NT2/D1 (cell line): ENCODE measurements at regions not wholly inside any gene's neighbourhood (a gene's known extent, or its start where the extent isn't known, plus 50 kb on each side); places are given as distances from the start of the nearest gene placed in this dataset.
"Not testable (repeated sequence)": the region's sequence is repeated elsewhere in the genome, so short reads cannot be mapped to it uniquely, and the experiment has no call there.

Source experiments
- DNase-seq: peaks from one replicate; pipeline ENCODE4 v3.0.0-alpha.2; 2011; ENCODE audit warnings: low read depth, low spot score
- H3K27me3 ChIP-seq: 2 replicates; pipeline ENCODE4 v1.6.0; 2011; ENCODE audit warnings: mild to moderate bottlenecking; ENCODE audit not compliant: insufficient read length, insufficient read depth
- H3K36me3 ChIP-seq: 2 replicates; pipeline ENCODE4 v1.6.1; 2011; ENCODE audit warnings: mild to moderate bottlenecking, low read length, mixed read lengths; ENCODE audit not compliant: insufficient read depth, insufficient read length
- H3K4me1 ChIP-seq: 2 replicates; pipeline ENCODE4 v1.5.1; 2011; ENCODE audit not compliant: insufficient read depth, insufficient read length
- H3K4me3 ChIP-seq: 2 replicates; pipeline ENCODE4 v1.5.1; 2011; ENCODE audit warnings: low read depth; ENCODE audit not compliant: insufficient read length
- H3K9ac ChIP-seq: 2 replicates; pipeline ENCODE4 v1.6.0; 2011; ENCODE audit warnings: low read depth; ENCODE audit not compliant: insufficient read length
- H3K9me3 ChIP-seq: 2 replicates; pipeline ENCODE4 v1.5.1; 2011; ENCODE audit warnings: mild to moderate bottlenecking, low read length; ENCODE audit not compliant: insufficient read depth
- SUZ12 ChIP-seq: IDR thresholded peaks from 2 replicates; pipeline ENCODE4 v1.6.1; 2011; ENCODE audit not compliant: insufficient read length, insufficient read depth; ENCODE audit errors: extremely low read depth
- YY1 ChIP-seq: IDR thresholded peaks from 2 replicates; pipeline ENCODE4 v1.6.1; 2011; ENCODE audit not compliant: insufficient read length, insufficient read depth
- ZNF274 ChIP-seq: IDR thresholded peaks from 2 replicates; pipeline ENCODE4 v1.6.1; 2011; ENCODE audit warnings: mild to moderate bottlenecking, low read depth, low read length

GRCh38 chr16:51237207-51237606, 86.1 kb upstream of the SALL1 start:
- TF ChIP-seq YY1 = no peak
- no peak for TF ChIP-seq SUZ12
- no peak for TF ChIP-seq ZNF274

DNA sequence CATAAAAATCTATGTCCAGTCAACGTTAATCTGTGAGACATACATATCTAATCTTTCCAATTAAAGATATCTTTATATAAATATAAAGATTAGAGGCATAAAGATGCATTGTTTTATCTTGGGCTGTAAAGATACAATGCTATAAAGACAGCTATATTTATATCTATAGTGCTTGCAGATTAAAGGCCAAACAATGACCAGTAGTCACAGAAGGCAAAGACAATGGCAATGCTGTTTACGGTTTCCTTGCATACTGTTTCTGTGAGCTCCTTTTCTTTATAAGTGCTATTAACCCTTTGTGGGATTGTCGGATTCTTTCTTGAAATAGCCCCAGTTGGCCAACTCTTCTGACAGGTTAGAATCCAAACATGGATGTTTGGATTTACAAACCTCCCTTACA, 85.5 kb upstream of the SALL1 start:
- Histone ChIP-seq H3K9me3 (no peaks in the 10 kb centered on the region; the same call in 1 of the 2 replicates), H3K27me3 (no peaks in the 10 kb centered on the region), H3K4me1 (peaks cover 2% of the 10 kb centered on the region), H3K9ac (no peak overlapping the region), H3K4me3 (no peak overlapping the region), H3K36me3 (no peaks in the 10 kb centered on the region)
- no peak for TF ChIP-seq ZNF274
- no peak for TF ChIP-seq YY1
- no peak for TF ChIP-seq SUZ12
- DNase-seq = no peak

More at GRCh38 chr16:51237207-51237606, 86.1 kb upstream of the SALL1 start:
- Histone ChIP-seq H3K9ac (peak overlapping the region; percentile 13), H3K9me3 (no peaks in the 10 kb centered on the region; the same call in 1 of the 2 replicates), H3K4me1 (peaks cover 2% of the 10 kb centered on the region), H3K4me3 (no peak overlapping the region), H3K27me3 (no peaks in the 10 kb centered on the region), H3K36me3 (no peaks in the 10 kb centered on the region)
- no peak for DNase-seq

GRCh38 chr16:51231702-51232101, 80.6 kb upstream of the SALL1 start:
- peaks cover 2% of the 10 kb centered on the region for H3K4me1 ChIP-seq
- no peak overlapping the region for H3K9ac ChIP-seq
- H3K4me3 ChIP-seq = no peak overlapping the region
- DNase-seq = no peak
- no peak for TF ChIP-seq SUZ12
- TF ChIP-seq ZNF274 = no peak
- TF ChIP-seq YY1 = no peak
- H3K9me3 ChIP-seq = no peaks in the 10 kb centered on the region; the same call in 1 of the 2 replicates
- no peaks in the 10 kb centered on the region for H3K27me3 ChIP-seq
- no peaks in the 10 kb centered on the region for H3K36me3 ChIP-seq

DNA sequence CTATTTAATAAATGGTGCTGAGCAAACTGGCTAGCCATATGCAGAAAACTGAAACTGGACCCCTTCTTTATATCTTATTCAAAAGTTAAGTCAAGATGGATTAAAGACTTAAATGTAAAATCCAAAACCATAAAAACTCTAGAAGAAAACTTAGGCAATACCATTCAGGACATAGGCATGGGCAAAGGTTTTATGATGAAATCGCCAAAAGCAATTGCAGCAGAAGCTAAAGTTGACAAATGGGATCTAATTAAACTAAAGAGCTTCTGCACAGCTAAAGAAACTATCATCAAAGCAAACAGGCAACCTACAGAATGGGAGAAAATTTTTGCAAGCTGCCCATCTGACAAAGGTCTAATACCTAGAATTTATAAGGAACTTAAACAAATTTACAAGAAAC, 79.0 kb upstream of the SALL1 start:
- not testable (repeated sequence) for H3K4me3 ChIP-seq, H3K27me3 ChIP-seq, H3K9ac ChIP-seq, H3K9me3 ChIP-seq, H3K4me1 ChIP-seq, H3K36me3 ChIP-seq, DNase-seq

GRCh38 chr16:51228097-51228659, 77.1 kb upstream of the SALL1 start:
- no peak overlapping the region for H3K4me3 ChIP-seq
- TF ChIP-seq YY1 (no peak), ZNF274 (no peak), SUZ12 (no peak)
- no peaks in the 10 kb centered on the region for H3K36me3 ChIP-seq
- H3K9me3 ChIP-seq = no peaks in the 10 kb centered on the region; the same call in 1 of the 2 replicates
- no peaks in the 10 kb centered on the region for H3K4me1 ChIP-seq
- H3K9ac ChIP-seq = no peak overlapping the region
- H3K27me3 ChIP-seq = no peaks in the 10 kb centered on the region
- peak; percentile 36 for DNase-seq

- Histone ChIP-seq H3K36me3 (no peaks in the 10 kb centered on the region), H3K9ac (no peak overlapping the region), H3K27me3 (no peaks in the 10 kb centered on the region), H3K4me1 (no peaks in the 10 kb centered on the region), H3K9me3 (no peaks in the 10 kb centered on the region; the same call in 1 of the 2 replicates), H3K4me3 (no peak overlapping the region)
- TF ChIP-seq SUZ12 (no peak), ZNF274 (no peak), YY1 (no peak)
- no peak for DNase-seq
Measured at GRCh38 chr16:51225878-51226277, 74.8 kb upstream of the SALL1 start.

DNA sequence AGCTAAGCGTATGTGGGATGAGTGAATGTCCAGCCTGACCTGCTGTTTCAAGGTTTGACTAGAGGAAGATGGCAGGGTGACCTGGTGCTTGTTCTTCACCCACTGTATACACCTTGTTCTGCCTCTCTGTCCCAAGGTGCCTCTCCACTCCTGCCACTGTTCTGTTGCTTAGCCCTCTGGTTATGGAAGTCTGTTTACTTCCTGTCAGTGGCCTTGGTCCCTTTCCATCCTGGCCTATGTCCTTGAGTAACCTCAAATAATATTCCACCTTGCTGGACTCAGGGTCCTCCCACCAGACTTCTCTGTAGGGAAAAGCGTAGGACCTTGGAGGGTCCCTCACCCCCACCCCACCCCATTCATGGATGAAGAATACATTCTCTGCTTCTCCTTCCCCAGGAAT, 73.2 kb upstream of the SALL1 start:
- Histone ChIP-seq H3K4me1 (no peaks in the 10 kb centered on the region), H3K27me3 (no peaks in the 10 kb centered on the region), H3K9me3 (no peaks in the 10 kb centered on the region; the same call in 1 of the 2 replicates), H3K36me3 (no peaks in the 10 kb centered on the region), H3K4me3 (no peak overlapping the region), H3K9ac (no peak overlapping the region)
- DNase-seq = no peak
- TF ChIP-seq ZNF274 (no peak), YY1 (no peak), SUZ12 (no peak)

GRCh38 chr16:51222016-51222415, 70.9 kb upstream of the SALL1 start:
- Histone ChIP-seq H3K27me3 (no peaks in the 10 kb centered on the region), H3K4me1 (no peaks in the 10 kb centered on the region), H3K4me3 (no peak overlapping the region), H3K9ac (no peak overlapping the region), H3K9me3 (peaks cover 11% of the 10 kb centered on the region), H3K36me3 (no peaks in the 10 kb centered on the region)
- TF ChIP-seq ZNF274 (no peak), YY1 (no peak), SUZ12 (no peak)
- DNase-seq = no peak
